Adrenal gland (tissue), 9 donors: ENCODE measurements at regions not wholly inside any gene's neighbourhood (a gene's known extent, or its start where the extent isn't known, plus 50 kb on each side); places are given as distances from the start of the nearest gene placed in this dataset.

ENCODE experiments used
- DNase-seq, 7 donors: peaks; one replicate each; pipeline ENCODE4 v3.0.0-alpha.2; 2019 to 2020
- H3K27ac ChIP-seq, 5 donors: fragments of 200-600 bp; sonication (generic) in 4 of 5; 1 replicate in 3 of 5; 2 replicates in 2 of 5; pipeline versions ENCODE4 v1.5.1 to v1.8.0; 2016 to 2020; ENCODE audit warnings: mild to moderate bottlenecking in 1 of 5
- H3K27me3 ChIP-seq: fragments of 200-600 bp; 2 replicates; pipeline ENCODE4 v1.8.0; 2021
- H3K36me3 ChIP-seq, 2 donors: fragments of 200-600 bp; replicated peaks in 1 of 2; 1 replicate in 1 of 2; 2 replicates in 1 of 2; pipeline versions ENCODE4 v1.5.1 to v1.8.0; 2018 to 2022
- H3K4me1 ChIP-seq, 2 donors: fragments of 200-600 bp; replicated peaks in 1 of 2; 1 replicate in 1 of 2; 2 replicates in 1 of 2; pipeline versions ENCODE4 v1.5.1 to v1.8.0; 2018 to 2021
- H3K4me3 ChIP-seq, 4 donors: fragments of 200-600 bp; sonication (generic) in 3 of 4; one replicate each; pipeline ENCODE4 v1.5.1; 2016 to 2018
- H3K9me3 ChIP-seq, 3 donors: fragments of 200-600 bp; sonication (generic) in 1 of 3; replicated peaks in 1 of 3; 1 replicate in 2 of 3; 2 replicates in 1 of 3; pipeline versions ENCODE4 v1.5.1 to v1.8.0; 2016 to 2021
- POLR2A ChIP-seq, 2 donors: fragments of 450-650 bp; IDR thresholded peaks; one replicate each; pipeline ENCODE4 v1.6.1; 2017; ENCODE audit warnings: antibody characterized with exemption in 2 of 2, mild to moderate bottlenecking in 2 of 2, moderate library complexity in 1 of 2
- WGBS, 4 donors: extraction: QIAGEN DNeasy Blood & Tissue Kit in 2 of 4; methylation state at CpG; one replicate each; pipeline versions ENCODE4 v1.1.5 to v1.1.7; 2013 to 2017; 5-methylcytosine and 5-hydroxymethylcytosine counted together
- intact Hi-C, 2 donors: fragments of 100-400 bp; cut with DNase I; formaldehyde crosslinking; loops; one replicate each; pipeline versions ENCODE4 v1.14.1 to v1.15.0; 2022 to 2023
- TF ChIP-seq, protein P1 (sequence below), 6 experiments: fragments of 450-650 bp in 4 of 6; fragments of 200-600 bp in 2 of 6; sonication (generic) in 1 of 6; IDR thresholded peaks; 1 replicate in 5 of 6; 2 replicates in 1 of 6; pipeline versions ENCODE4 v1.5.1 to v1.8.0; 2016 to 2021; ENCODE audit warnings: antibody characterized with exemption in 6 of 6, mild to moderate bottlenecking in 2 of 6, moderate library complexity in 1 of 6
- donor health status: healthy with polysubstance abuse.
- donor health status: Bipolar disorder and iron deficiency.
- donor health status: DM: yes; HTN: yes; CAD: no.
- donor health status: DM: no; HTN: no; CAD: no.
- donor health status: DM: no; HTN: no; CAD: no.

- Histone ChIP-seq H3K36me3 (no peaks in the 10 kb centered on the region), H3K4me3 (no peak overlapping the region), H3K4me1 (no peaks in the 10 kb centered on the region), H3K27me3 (no peaks in the 10 kb centered on the region), H3K27ac (no peak overlapping the region), H3K9me3 (no peaks in the 10 kb centered on the region)
- intact Hi-C loops = no loop called here
- DNase-seq = no peak
- TF ChIP-seq, protein P1, sequence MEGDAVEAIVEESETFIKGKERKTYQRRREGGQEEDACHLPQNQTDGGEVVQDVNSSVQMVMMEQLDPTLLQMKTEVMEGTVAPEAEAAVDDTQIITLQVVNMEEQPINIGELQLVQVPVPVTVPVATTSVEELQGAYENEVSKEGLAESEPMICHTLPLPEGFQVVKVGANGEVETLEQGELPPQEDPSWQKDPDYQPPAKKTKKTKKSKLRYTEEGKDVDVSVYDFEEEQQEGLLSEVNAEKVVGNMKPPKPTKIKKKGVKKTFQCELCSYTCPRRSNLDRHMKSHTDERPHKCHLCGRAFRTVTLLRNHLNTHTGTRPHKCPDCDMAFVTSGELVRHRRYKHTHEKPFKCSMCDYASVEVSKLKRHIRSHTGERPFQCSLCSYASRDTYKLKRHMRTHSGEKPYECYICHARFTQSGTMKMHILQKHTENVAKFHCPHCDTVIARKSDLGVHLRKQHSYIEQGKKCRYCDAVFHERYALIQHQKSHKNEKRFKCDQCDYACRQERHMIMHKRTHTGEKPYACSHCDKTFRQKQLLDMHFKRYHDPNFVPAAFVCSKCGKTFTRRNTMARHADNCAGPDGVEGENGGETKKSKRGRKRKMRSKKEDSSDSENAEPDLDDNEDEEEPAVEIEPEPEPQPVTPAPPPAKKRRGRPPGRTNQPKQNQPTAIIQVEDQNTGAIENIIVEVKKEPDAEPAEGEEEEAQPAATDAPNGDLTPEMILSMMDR (IDR thresholded peaks at IDR 0.05) = no peak
- no peak for TF ChIP-seq POLR2A (IDR thresholded peaks at IDR 0.05)
- 84 to 93% (median 87%) methylated on average over 4 of the region's 4 CpGs for WGBS, 4 donors
Measured at GRCh38 chr7:42347616-42348015, 110.6 kb upstream of the GLI3 start.

- no peaks in the 10 kb centered on the region for H3K36me3 ChIP-seq
- WGBS, 4 donors = 51 to 74% (median 63%) methylated on average over 1 of the region's 1 CpG
- H3K4me1 ChIP-seq = no peaks in the 10 kb centered on the region
- no peak overlapping the region for H3K27ac ChIP-seq
- no peak overlapping the region for H3K4me3 ChIP-seq
- H3K27me3 ChIP-seq = no peaks in the 10 kb centered on the region
- H3K9me3 ChIP-seq = no peaks in the 10 kb centered on the region
- TF ChIP-seq, protein P1 (IDR thresholded peaks at IDR 0.05) = no peak
- TF ChIP-seq POLR2A (IDR thresholded peaks at IDR 0.05) = no peak
- no peak for DNase-seq
- intact Hi-C loops = no loop called here
Measured at GRCh38 chr7:42345478-42346299, 108.7 kb upstream of the GLI3 start.

DNA sequence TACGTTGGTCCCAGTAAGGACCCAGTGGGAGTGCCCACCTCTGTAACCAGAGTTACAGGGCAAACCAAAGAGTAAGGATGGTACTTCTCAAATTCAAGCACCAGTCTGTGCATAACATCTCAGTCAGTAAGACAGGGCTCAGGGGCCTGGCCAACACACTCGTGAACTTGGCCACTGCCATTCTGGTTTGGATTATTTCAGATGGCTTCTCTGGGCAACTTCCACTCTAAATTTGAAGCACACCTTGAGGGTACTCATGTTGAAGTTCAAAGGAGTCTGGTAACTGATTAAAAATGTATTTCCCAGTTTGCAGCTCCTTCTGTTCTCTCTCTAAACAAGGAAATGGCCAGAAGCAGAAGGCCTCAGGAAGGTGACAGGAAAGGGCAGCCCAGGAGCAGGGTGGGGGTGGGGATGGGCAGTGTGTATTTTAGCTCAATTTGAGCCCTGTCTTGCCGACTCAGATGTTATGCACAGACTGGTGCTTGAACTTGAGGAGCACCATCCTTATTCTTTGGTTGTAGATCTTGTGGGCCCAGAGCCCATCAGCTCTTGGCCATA, 107.3 kb upstream of the GLI3 start:
- Histone ChIP-seq H3K36me3 (no peaks in the 10 kb centered on the region), H3K4me3 (no peak overlapping the region), H3K27ac (no peak overlapping the region), H3K4me1 (no peaks in the 10 kb centered on the region), H3K27me3 (no peaks in the 10 kb centered on the region), H3K9me3 (no peaks in the 10 kb centered on the region)
- WGBS, 4 donors = 61 to 77% (median 71%) methylated on average over 3 of the region's 3 CpGs
- intact Hi-C loops = no loop called here
- TF ChIP-seq, protein P1 (IDR thresholded peaks at IDR 0.05) = no peak
- TF ChIP-seq POLR2A (IDR thresholded peaks at IDR 0.05) = no peak
- no peak for DNase-seq

GRCh38 chr7:42342381-42342780, 105.4 kb upstream of the GLI3 start:
- no peak overlapping the region for H3K27ac ChIP-seq
- TF ChIP-seq, protein P1 (IDR thresholded peaks at IDR 0.05) = no peak
- TF ChIP-seq POLR2A (IDR thresholded peaks at IDR 0.05) = no peak
- no peak for DNase-seq
- no peak overlapping the region for H3K4me3 ChIP-seq
- WGBS, 4 donors = 66 to 92% (median 83%) methylated on average over 3 of the region's 3 CpGs
- H3K27me3 ChIP-seq = no peaks in the 10 kb centered on the region
- no peaks in the 10 kb centered on the region for H3K36me3 ChIP-seq
- intact Hi-C loops = no loop called here
- H3K4me1 ChIP-seq = no peaks in the 10 kb centered on the region
- no peaks in the 10 kb centered on the region for H3K9me3 ChIP-seq
